MCF 10A (cell line): ENCODE measurements at regions not wholly inside any gene's neighbourhood (a gene's known extent, or its start where the extent isn't known, plus 50 kb on each side); places are given as distances from the start of the nearest gene placed in this dataset.

Source experiments
- BruUV-seq: library from RNA; stranded (reverse); fragments of 400-500 nt; replicated peaks from 2 replicates; lab custom pipeline; 2021; lab: Mats Ljungman, UMichigan
- CTCF ChIA-PET: fragments of 300-600 bp; sonication (Branson Sonifier 250); formaldehyde crosslinking; extraction: SDS; loops from one replicate; lab custom pipeline; 2021; ENCODE audit warnings: antibody characterized with exemption, inconsistent platforms; lab: Yijun Ruan, JAX
- POLR2A ChIA-PET: fragments of 300-600, 350-650 bp; sonication (Branson Sonifier 250); formaldehyde crosslinking; extraction: SDS; loops from one replicate; lab custom pipeline; 2020; ENCODE audit warnings: antibody characterized with exemption, inconsistent platforms; lab: Yijun Ruan, JAX
- DNase-seq: peaks from one replicate; pipeline ENCODE4 v3.0.0-alpha.2; 2018; ENCODE audit not compliant: unreplicated experiment
- H3K27ac Mint-ChIP-seq: one replicate; pipeline ENCODE4 v1.8.0; 2022; ENCODE audit warnings: mild to moderate bottlenecking, low read depth, mixed read lengths; ENCODE audit not compliant: unreplicated experiment
- H3K27me3 Mint-ChIP-seq: one replicate; pipeline ENCODE4 v1.8.0; 2022; ENCODE audit warnings: mixed read lengths; ENCODE audit not compliant: insufficient read depth, unreplicated experiment
- H3K36me3 Mint-ChIP-seq: one replicate; pipeline ENCODE4 v1.8.0; 2022; ENCODE audit warnings: mild to moderate bottlenecking, moderate library complexity, mixed read lengths; ENCODE audit not compliant: insufficient read depth, unreplicated experiment
- H3K4me1 Mint-ChIP-seq: one replicate; pipeline ENCODE4 v1.8.0; 2022; ENCODE audit warnings: mixed read lengths; ENCODE audit not compliant: insufficient read depth, unreplicated experiment
- H3K4me3 Mint-ChIP-seq: one replicate; pipeline ENCODE4 v1.8.0; 2022; ENCODE audit warnings: mild to moderate bottlenecking, moderate library complexity, mixed read lengths; ENCODE audit not compliant: unreplicated experiment
- H3K9me3 Mint-ChIP-seq: one replicate; pipeline ENCODE4 v1.8.0; 2022; ENCODE audit warnings: mixed read lengths; ENCODE audit not compliant: unreplicated experiment
- CTCF ChIP-seq: fragments of 200-600 bp; IDR thresholded peaks from one replicate; pipeline ENCODE4 v1.8.0; 2022; ENCODE audit warnings: antibody characterized with exemption, mild to moderate bottlenecking; ENCODE audit not compliant: unreplicated experiment
- intact Hi-C: fragments of 100-400 bp; cut with micrococcal nuclease; formaldehyde crosslinking; loops from 2 replicates; pipeline ENCODE4 v1.14.1; 2022

GRCh38 chr4:11715753-11716521 lies 287.2 kb upstream of the HS3ST1 start:
- intact Hi-C loops = no loop called here
- no peak for TF ChIP-seq CTCF
- H3K36me3 Mint-ChIP-seq = no peaks in the 10 kb centered on the region
- no peaks in the 10 kb centered on the region for H3K27me3 Mint-ChIP-seq
- ChIA-PET POLR2A (no interaction called here), CTCF (interaction anchor here (0.5 kb wide), 1 partner anchor 1135 kb away, joined by 3 read pairs; no protein-coding TSS in a partner anchor)
- H3K27ac Mint-ChIP-seq = no peak overlapping the region
- DNase-seq = no peak
- no peaks in the 10 kb centered on the region for H3K9me3 Mint-ChIP-seq
- BruUV-seq = no TSS peak
- H3K4me1 Mint-ChIP-seq = no peaks in the 10 kb centered on the region
- no peak overlapping the region for H3K4me3 Mint-ChIP-seq

DNA sequence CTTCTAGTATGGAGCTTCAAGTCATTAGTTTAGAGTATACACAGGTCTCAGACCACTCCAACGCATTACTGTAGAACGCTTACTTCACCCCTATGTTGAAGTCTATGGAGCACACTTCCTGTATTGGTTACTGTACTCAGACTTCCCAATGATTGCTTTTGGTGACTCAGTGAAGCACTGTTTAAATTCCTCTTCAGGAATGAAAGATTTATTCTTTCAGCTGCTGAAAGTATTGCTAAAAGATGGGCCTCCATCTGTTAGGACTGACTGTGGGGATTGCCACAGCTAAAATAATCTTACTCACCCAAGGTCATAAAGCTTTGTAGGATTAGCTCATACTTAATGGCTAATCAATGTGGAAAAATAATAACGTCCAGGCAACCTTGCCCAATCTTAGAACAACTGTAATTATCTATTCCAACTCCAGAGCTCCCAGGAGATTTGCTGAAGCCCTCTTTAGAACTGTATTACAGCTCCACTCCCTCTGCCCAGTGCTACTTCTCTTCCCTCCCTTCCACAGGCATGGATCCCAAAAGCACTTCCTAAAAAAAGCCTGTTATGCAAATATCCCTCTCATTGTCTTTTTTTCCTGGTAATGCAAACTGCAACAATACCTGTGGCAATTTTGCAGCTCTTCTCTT lies 281.9 kb upstream of the HS3ST1 start:
- H3K4me1 Mint-ChIP-seq = no peaks in the 10 kb centered on the region
- CTCF ChIA-PET = interaction anchor here (0.5 to 1.4 kb wide), 4 partner anchors 11 to 1034 kb away, joined by 3 to 7 read pairs (median 4); no protein-coding TSS in a partner anchor
- H3K27me3 Mint-ChIP-seq = no peaks in the 10 kb centered on the region
- intact Hi-C loops = no loop called here
- no peak overlapping the region for H3K27ac Mint-ChIP-seq
- no peaks in the 10 kb centered on the region for H3K9me3 Mint-ChIP-seq
- H3K36me3 Mint-ChIP-seq = no peaks in the 10 kb centered on the region
- no peak for DNase-seq
- TF ChIP-seq CTCF = no peak
- no TSS peak for BruUV-seq
- POLR2A ChIA-PET = no interaction called here
- no peak overlapping the region for H3K4me3 Mint-ChIP-seq

- DNase-seq = peak; percentile 5
- no peak for TF ChIP-seq CTCF
Observed at GRCh38 chr4:11704186-11704830, 275.6 kb upstream of the HS3ST1 start.

More at GRCh38 chr4:11704186-11704830, 275.6 kb upstream of the HS3ST1 start:
- Mint-ChIP-seq H3K4me3 (no peak overlapping the region), H3K36me3 (no peaks in the 10 kb centered on the region), H3K27ac (peak overlapping the region; percentile 69), H3K4me1 (peaks cover 16% of the 10 kb centered on the region), H3K27me3 (no peaks in the 10 kb centered on the region), H3K9me3 (no peaks in the 10 kb centered on the region)
- CTCF ChIA-PET = no interaction called here
- no TSS peak for BruUV-seq
- POLR2A ChIA-PET = interaction anchor here (0.6 kb wide), 1 partner anchor 283 kb away, joined by 3 read pairs; no protein-coding TSS in a partner anchor
- intact Hi-C loops = loop anchor here (5.0 kb wide), 1 partner anchor 67 kb away; no protein-coding TSS in a partner anchor
